Fibroblast of skin of abdomen (primary cell): ENCODE measurements at regions not wholly inside any gene's neighbourhood (a gene's known extent, or its start where the extent isn't known, plus 50 kb on each side); places are given as distances from the start of the nearest gene placed in this dataset.
A peak's percentile ranks its signal among the peaks of the same experiment; 100 is the strongest.

Experiments
- DNase-seq: peaks from one replicate; pipeline ENCODE4 v3.0.0-alpha.2; 2013

- no peak for DNase-seq
Measured at GRCh38 chr5:88540471-88541115, 271.9 kb upstream of the TMEM161B start.

- DNase-seq: no peak
Measured at GRCh38 chr5:88539693-88540365, 271.2 kb upstream of the TMEM161B start.

GRCh38 chr5:88539026-88539425 is 270.4 kb upstream of the TMEM161B start:
- no peak for DNase-seq

GRCh38 chr5:88536146-88536545 is 267.5 kb upstream of the TMEM161B start:
- no peak for DNase-seq

GRCh38 chr5:88524941-88525340 is 256.3 kb upstream of the TMEM161B start:
- DNase-seq: no peak

- no peak for DNase-seq
Measured at GRCh38 chr5:88519066-88519465, 250.4 kb upstream of the TMEM161B start.

- DNase-seq: peak; percentile 38
Measured at GRCh38 chr5:88518131-88519016, 249.7 kb upstream of the TMEM161B start.

GRCh38 chr5:88515881-88516819 is 247.5 kb upstream of the TMEM161B start:
- no peak for DNase-seq

- DNase-seq: no peak
Measured at GRCh38 chr5:88515068-88515467, 246.4 kb upstream of the TMEM161B start.

- no peak for DNase-seq
Measured at GRCh38 chr5:88509403-88509802, 240.8 kb upstream of the TMEM161B start.

- DNase-seq: no peak
Measured at GRCh38 chr5:88507261-88507660, 238.6 kb upstream of the TMEM161B start.

GRCh38 chr5:88503406-88503805 is 234.8 kb upstream of the TMEM161B start:
- no peak for DNase-seq

GRCh38 chr5:88503041-88503345 is 234.3 kb upstream of the TMEM161B start:
- DNase-seq: no peak

- DNase-seq: no peak
Measured at GRCh38 chr5:88502179-88503040, 233.8 kb upstream of the TMEM161B start.

GRCh38 chr5:88495810-88496209 is 227.2 kb upstream of the TMEM161B start:
- DNase-seq: no peak

- no peak for DNase-seq
Measured at GRCh38 chr5:88490874-88491273, 222.2 kb upstream of the TMEM161B start.

GRCh38 chr5:88489364-88489763 is 220.7 kb upstream of the TMEM161B start:
- no peak for DNase-seq

GRCh38 chr5:88488561-88488960 is 219.9 kb upstream of the TMEM161B start:
- DNase-seq: no peak

GRCh38 chr5:88488130-88488529 is 219.5 kb upstream of the TMEM161B start:
- DNase-seq: no peak

- DNase-seq: no peak
Measured at GRCh38 chr5:88487066-88487465, 218.4 kb upstream of the TMEM161B start.

- DNase-seq: no peak
Measured at GRCh38 chr5:88486431-88486830, 217.8 kb upstream of the TMEM161B start.

GRCh38 chr5:88485531-88485930 is 216.9 kb upstream of the TMEM161B start:
- no peak for DNase-seq
